ENCODE measurements at regions not wholly inside any gene's neighbourhood (a gene's known extent, or its start where the extent isn't known, plus 50 kb on each side); places are given as distances from the start of the nearest gene placed in this dataset.

- POLR2A ChIA-PET: no interaction called here
- no peak for ATAC-seq (ENCODE audit: low read depth)
These were observed 886.9 kb downstream of the FAM133A start for GRCh38 chrX:94560930-94561329.

DNA sequence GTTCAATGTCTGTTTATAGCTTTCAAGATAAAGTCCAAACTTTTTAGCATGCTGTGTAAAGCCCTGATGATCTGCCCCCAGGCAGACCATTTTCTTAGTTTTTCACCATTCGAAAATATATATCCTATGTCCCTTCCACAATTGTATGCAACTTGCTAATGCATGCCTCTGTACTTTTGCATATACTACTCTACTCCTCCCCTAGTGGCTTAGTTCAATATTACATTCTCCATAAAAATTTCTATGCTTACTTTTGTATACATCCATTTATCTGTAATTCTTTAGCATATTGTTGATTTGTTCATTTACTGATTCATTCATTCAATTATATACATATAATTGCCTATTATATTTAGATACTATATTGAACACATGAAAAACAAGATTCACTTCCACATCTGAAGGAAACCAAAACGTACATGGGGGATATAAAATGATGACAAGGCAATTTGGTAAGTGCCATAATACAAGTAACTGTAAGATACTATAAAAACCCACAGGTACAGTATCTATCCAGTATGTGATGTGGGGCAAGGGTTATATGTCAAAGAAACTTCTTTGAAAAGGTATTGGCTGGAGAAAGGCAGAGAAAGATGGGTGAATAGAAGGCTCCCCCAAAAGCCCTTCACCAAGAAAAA is 902.5 kb downstream of the FAM133A start:
- Mint-ChIP-seq H3K4me1 (no peaks in the 10 kb centered on the region), H3K36me3 (ENCODE audit: low read depth) (no peaks in the 10 kb centered on the region), H3K4me3 (no peak overlapping the region), H3K9me3 (peaks cover 4% of the 10 kb centered on the region), H3K27me3 (no peaks in the 10 kb centered on the region), H3K27ac (no peak overlapping the region)
- intact Hi-C loops (cut with micrococcal nuclease): no loop called here
- ChIA-PET CTCF (no interaction called here), POLR2A (no interaction called here)
- TF ChIP-seq CTCF (IDR thresholded peaks at IDR 0.05): no peak
- DNase-seq (no peak), ATAC-seq (ENCODE audit: low read depth) (no peak)

More at GRCh38 chrX:94560930-94561329, 886.9 kb downstream of the FAM133A start:
- no peak for DNase-seq
- Mint-ChIP-seq H3K27ac (no peak overlapping the region), H3K4me1 (no peaks in the 10 kb centered on the region), H3K4me3 (no peak overlapping the region), H3K27me3 (no peaks in the 10 kb centered on the region), H3K36me3 (ENCODE audit: low read depth) (no peaks in the 10 kb centered on the region), H3K9me3 (peaks cover 12% of the 10 kb centered on the region)
- CTCF ChIA-PET: no interaction called here
- TF ChIP-seq CTCF (IDR thresholded peaks at IDR 0.05): no peak
- intact Hi-C loops (cut with micrococcal nuclease): no loop called here

DNA sequence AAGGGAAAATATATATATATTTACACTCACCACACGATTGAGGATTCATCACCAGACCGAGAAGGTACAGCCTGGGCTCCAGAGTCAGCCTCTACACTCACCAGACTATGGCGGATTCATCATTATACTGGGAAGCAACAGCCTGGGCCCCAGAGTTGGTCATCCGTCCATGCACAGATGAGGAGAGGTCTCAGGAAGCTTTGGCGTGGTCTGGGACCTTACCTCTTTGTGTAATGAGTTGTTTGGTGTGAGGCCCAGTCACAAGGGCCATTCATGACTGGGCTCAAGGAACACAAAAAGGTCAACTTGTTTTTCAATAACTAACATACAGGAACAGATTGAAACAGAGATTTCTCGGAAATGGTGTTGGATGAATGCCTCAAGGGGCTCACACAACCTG is 926.1 kb downstream of the FAM133A start:
- Mint-ChIP-seq H3K4me3 (no peak overlapping the region), H3K4me1 (no peaks in the 10 kb centered on the region), H3K36me3 (ENCODE audit: low read depth) (no peaks in the 10 kb centered on the region), H3K9me3 (no peaks in the 10 kb centered on the region), H3K27me3 (no peaks in the 10 kb centered on the region), H3K27ac (no peak overlapping the region)
- ChIA-PET POLR2A (no interaction called here), CTCF (no interaction called here)
- TF ChIP-seq CTCF (IDR thresholded peaks at IDR 0.05): no peak
- no peak for ATAC-seq (ENCODE audit: low read depth)
- no peak for DNase-seq
- intact Hi-C loops (cut with micrococcal nuclease): no loop called here

GRCh38 chrX:94612140-94612539 is 938.1 kb downstream of the FAM133A start:
- peaks cover 3% of the 10 kb centered on the region for H3K9me3 Mint-ChIP-seq
- POLR2A ChIA-PET: no interaction called here
- H3K27ac Mint-ChIP-seq: no peak overlapping the region
- intact Hi-C loops (cut with micrococcal nuclease): no loop called here
- CTCF ChIA-PET: no interaction called here
- H3K4me1 Mint-ChIP-seq: no peaks in the 10 kb centered on the region
- TF ChIP-seq CTCF (IDR thresholded peaks at IDR 0.05): no peak
- no peaks in the 10 kb centered on the region for H3K36me3 Mint-ChIP-seq (ENCODE audit: low read depth)
- H3K4me3 Mint-ChIP-seq: no peak overlapping the region
- DNase-seq: no peak
- no peak for ATAC-seq (ENCODE audit: low read depth)
- no peaks in the 10 kb centered on the region for H3K27me3 Mint-ChIP-seq

GRCh38 chrX:94633237-94633636 is 959.2 kb downstream of the FAM133A start:
- CTCF ChIA-PET: no interaction called here
- H3K27me3 Mint-ChIP-seq: no peaks in the 10 kb centered on the region
- ATAC-seq (ENCODE audit: low read depth): no peak
- H3K36me3 Mint-ChIP-seq (ENCODE audit: low read depth): no peaks in the 10 kb centered on the region
- no peak overlapping the region for H3K27ac Mint-ChIP-seq
- H3K4me3 Mint-ChIP-seq: no peak overlapping the region
- intact Hi-C loops (cut with micrococcal nuclease): no loop called here
- H3K4me1 Mint-ChIP-seq: no peaks in the 10 kb centered on the region
- H3K9me3 Mint-ChIP-seq: peaks cover 3% of the 10 kb centered on the region
- POLR2A ChIA-PET: no interaction called here
- no peak for TF ChIP-seq CTCF (IDR thresholded peaks at IDR 0.05)
- no peak for DNase-seq

Data from activated B cell treated with CpG ODN at 0.5 μM for 24 hours (primary cell).